Neural cell (in vitro differentiated cells): ENCODE measurements at regions not wholly inside any gene's neighbourhood (a gene's known extent, or its start where the extent isn't known, plus 50 kb on each side); places are given as distances from the start of the nearest gene placed in this dataset.

Experiments
- H2AFZ ChIP-seq: fragments of 200-600, 300-800 bp; sonication (generic), shearing (Covaris generic); 2 replicates; pipeline ENCODE4 v1.6.0; 2014; ENCODE audit warnings: low read depth, mild to moderate bottlenecking, antibody characterized with exemption, low read length, moderate library complexity
- H3F3A ChIP-seq: fragments of 200-600 bp; shearing (Covaris generic); 2 replicates; pipeline ENCODE4 v1.6.1; 2016; ENCODE audit warnings: mild to moderate bottlenecking, moderate library complexity, mixed read lengths, antibody characterized with exemption, low read length; ENCODE audit not compliant: insufficient read depth, poor library complexity, severe bottlenecking
- H3K27ac ChIP-seq: fragments of 200-600, 300-800 bp; sonication (generic), shearing (Covaris generic); 2 replicates; pipeline ENCODE4 v1.5.1; 2014; ENCODE audit warnings: mild to moderate bottlenecking, low read length, moderate library complexity
- H3K27me3 ChIP-seq: fragments of 300-800, 200-600 bp; sonication (generic), shearing (Covaris generic); 2 replicates; pipeline ENCODE4 v1.6.0; 2014; ENCODE audit warnings: mild to moderate bottlenecking, low read depth, low read length, moderate library complexity; ENCODE audit not compliant: insufficient read depth
- H3K36me3 ChIP-seq: fragments of 300-800, 200-600 bp; sonication (generic), shearing (Covaris generic); 2 replicates; pipeline ENCODE4 v1.5.1; 2014; ENCODE audit warnings: mild to moderate bottlenecking, antibody characterized with exemption, low read length, moderate library complexity; ENCODE audit not compliant: insufficient read depth
- H3K4me2 ChIP-seq: fragments of 300-800, 200-600 bp; sonication (generic), shearing (Covaris generic); 2 replicates; pipeline ENCODE4 v1.6.0; 2014; ENCODE audit warnings: mild to moderate bottlenecking, low read length
- H3K4me3 ChIP-seq: fragments of 300-800, 200-600 bp; sonication (generic), shearing (Covaris generic); 2 replicates; pipeline ENCODE4 v1.5.1; 2014; ENCODE audit warnings: mild to moderate bottlenecking, low read length, moderate library complexity
- H3K79me2 ChIP-seq: fragments of 200-600 bp; shearing (Covaris generic); replicated peaks from 2 replicates; pipeline ENCODE4 v1.6.0; 2014; ENCODE audit warnings: mild to moderate bottlenecking, low read length, moderate library complexity; ENCODE audit not compliant: insufficient read depth
- H3K9ac ChIP-seq: fragments of 300-800, 200-600 bp; sonication (generic), shearing (Covaris generic); 2 replicates; pipeline ENCODE4 v1.6.1; 2016; ENCODE audit warnings: mild to moderate bottlenecking, low read length, mixed read lengths
- H3K9me2 ChIP-seq: fragments of 200-600 bp; shearing (Covaris generic); 2 replicates; pipeline ENCODE4 v1.6.1; 2016; ENCODE audit warnings: mild to moderate bottlenecking, low read length, mixed read lengths; ENCODE audit not compliant: insufficient read depth
- H3K9me3 ChIP-seq: fragments of 200-600, 300-800 bp; sonication (generic), shearing (Covaris generic); 2 replicates; pipeline ENCODE4 v1.6.1; 2016; ENCODE audit warnings: mild to moderate bottlenecking, mixed run types, low read length, moderate library complexity, mixed read lengths
- H4K20me1 ChIP-seq: fragments of 200-600 bp; shearing (Covaris generic); 2 replicates; pipeline ENCODE4 v1.6.1; 2016; ENCODE audit warnings: mild to moderate bottlenecking, mixed run types; ENCODE audit not compliant: insufficient read depth
- CTCF ChIP-seq: fragments of 450-650 bp; IDR thresholded peaks from 2 replicates; pipeline ENCODE4 v1.5.1; 2014; ENCODE audit warnings: antibody characterized with exemption, mild to moderate bottlenecking, moderate library complexity; ENCODE audit not compliant: poor library complexity, severe bottlenecking
- EP300 ChIP-seq: fragments of 450-650 bp; conservative IDR thresholded peaks from 2 replicates; pipeline ENCODE4 v1.6.1; 2014; ENCODE audit warnings: antibody characterized with exemption, mild to moderate bottlenecking, moderate library complexity; ENCODE audit not compliant: poor library complexity, severe bottlenecking
- EZH2 ChIP-seq: fragments of 200-600, 300-800 bp; shearing (Covaris generic), sonication (generic); IDR thresholded peaks from 2 replicates; pipeline ENCODE4 v1.6.1; 2014; ENCODE audit warnings: antibody characterized with exemption, low read length, borderline replicate concordance, mild to moderate bottlenecking; ENCODE audit not compliant: insufficient read depth, poor library complexity, severe bottlenecking
- MXI1 ChIP-seq: fragments of 450-650 bp; conservative IDR thresholded peaks from 2 replicates; pipeline ENCODE4 v1.6.1; 2014; ENCODE audit warnings: antibody characterized with exemption, mild to moderate bottlenecking; ENCODE audit not compliant: poor library complexity, severe bottlenecking
- POLR2AphosphoS5 ChIP-seq: IDR thresholded peaks from 2 replicates; pipeline ENCODE4 v1.6.1; 2012
- RAD21 ChIP-seq: fragments of 450-650 bp; conservative IDR thresholded peaks from 2 replicates; pipeline ENCODE4 v1.6.1; 2014; ENCODE audit warnings: antibody characterized with exemption, mild to moderate bottlenecking, moderate library complexity
- REST ChIP-seq: IDR thresholded peaks from 2 replicates; pipeline ENCODE4 v1.6.1; 2012; ENCODE audit warnings: borderline replicate concordance
- SMC3 ChIP-seq: fragments of 450-650 bp; conservative IDR thresholded peaks from 2 replicates; pipeline ENCODE4 v1.6.1; 2014; ENCODE audit warnings: antibody characterized with exemption, mild to moderate bottlenecking, moderate library complexity; ENCODE audit not compliant: poor library complexity
- TAF1 ChIP-seq: IDR thresholded peaks from 2 replicates; pipeline ENCODE4 v1.6.1; 2012; ENCODE audit warnings: low read depth

GRCh38 chr7:50199824-50200223 lies 104.7 kb upstream of the IKZF1 start:
- no peaks in the 10 kb centered on the region for H3K9me2 ChIP-seq
- H3K27me3 ChIP-seq = no peaks in the 10 kb centered on the region
- no peaks in the 10 kb centered on the region for H3K9me3 ChIP-seq
- H3K9ac ChIP-seq = no peak overlapping the region
- no peaks in the 10 kb centered on the region for H3F3A ChIP-seq
- H3K36me3 ChIP-seq = no peaks in the 10 kb centered on the region
- no peaks in the 10 kb centered on the region for H4K20me1 ChIP-seq
- no peak overlapping the region for H3K4me2 ChIP-seq
- no peak overlapping the region for H3K4me3 ChIP-seq
- TF ChIP-seq MXI1 = no peak
- no peak for TF ChIP-seq EP300
- no peak for TF ChIP-seq RAD21
- TF ChIP-seq TAF1 = no peak
- TF ChIP-seq REST = no peak
- TF ChIP-seq CTCF = no peak
- no peak for TF ChIP-seq EZH2
- no peak for TF ChIP-seq SMC3
- no peak for TF ChIP-seq POLR2AphosphoS5
- no peaks in the 10 kb centered on the region for H3K79me2 ChIP-seq
- H2AFZ ChIP-seq = no peak overlapping the region
- H3K27ac ChIP-seq = no peak overlapping the region

GRCh38 chr7:50197549-50197948 lies 104.5 kb upstream of the ZPBP start:
- Histone ChIP-seq H3K27me3 (no peaks in the 10 kb centered on the region), H3K27ac (no peak overlapping the region), H3F3A (no peaks in the 10 kb centered on the region), H3K79me2 (no peaks in the 10 kb centered on the region), H3K36me3 (no peaks in the 10 kb centered on the region), H2AFZ (no peak overlapping the region), H3K4me2 (no peak overlapping the region), H3K9me2 (no peaks in the 10 kb centered on the region), H3K4me3 (no peak overlapping the region), H3K9ac (no peak overlapping the region), H4K20me1 (no peaks in the 10 kb centered on the region), H3K9me3 (no peaks in the 10 kb centered on the region)
- no peak for TF ChIP-seq TAF1
- TF ChIP-seq RAD21 = no peak
- TF ChIP-seq MXI1 = no peak
- no peak for TF ChIP-seq SMC3
- TF ChIP-seq EZH2 = no peak
- TF ChIP-seq EP300 = no peak
